ENCODE measurements at regions not wholly inside any gene's neighbourhood (a gene's known extent, or its start where the extent isn't known, plus 50 kb on each side); places are given as distances from the start of the nearest gene placed in this dataset.

DNA sequence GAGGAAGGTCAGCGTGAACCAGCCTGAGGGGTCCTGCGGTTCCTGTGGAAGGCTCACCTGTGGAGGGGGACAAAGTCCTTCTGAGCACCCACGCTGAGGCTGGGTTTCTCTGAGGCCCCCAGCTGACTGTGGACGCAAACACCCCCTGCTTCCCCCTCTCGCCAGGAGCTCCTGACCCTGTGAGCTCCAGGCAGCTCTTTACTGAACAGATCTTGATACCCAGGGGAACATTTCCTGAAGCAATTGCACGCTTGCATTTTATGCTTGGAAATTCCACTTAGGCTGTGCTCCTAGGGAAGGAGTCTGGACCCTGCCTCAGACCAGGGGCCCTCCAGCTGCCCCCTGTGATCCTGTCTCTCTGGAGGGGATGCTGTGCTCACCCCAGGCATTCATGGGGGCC, 454.2 kb upstream of the B3GAT1 start:
- TF ChIP-seq, protein P1, sequence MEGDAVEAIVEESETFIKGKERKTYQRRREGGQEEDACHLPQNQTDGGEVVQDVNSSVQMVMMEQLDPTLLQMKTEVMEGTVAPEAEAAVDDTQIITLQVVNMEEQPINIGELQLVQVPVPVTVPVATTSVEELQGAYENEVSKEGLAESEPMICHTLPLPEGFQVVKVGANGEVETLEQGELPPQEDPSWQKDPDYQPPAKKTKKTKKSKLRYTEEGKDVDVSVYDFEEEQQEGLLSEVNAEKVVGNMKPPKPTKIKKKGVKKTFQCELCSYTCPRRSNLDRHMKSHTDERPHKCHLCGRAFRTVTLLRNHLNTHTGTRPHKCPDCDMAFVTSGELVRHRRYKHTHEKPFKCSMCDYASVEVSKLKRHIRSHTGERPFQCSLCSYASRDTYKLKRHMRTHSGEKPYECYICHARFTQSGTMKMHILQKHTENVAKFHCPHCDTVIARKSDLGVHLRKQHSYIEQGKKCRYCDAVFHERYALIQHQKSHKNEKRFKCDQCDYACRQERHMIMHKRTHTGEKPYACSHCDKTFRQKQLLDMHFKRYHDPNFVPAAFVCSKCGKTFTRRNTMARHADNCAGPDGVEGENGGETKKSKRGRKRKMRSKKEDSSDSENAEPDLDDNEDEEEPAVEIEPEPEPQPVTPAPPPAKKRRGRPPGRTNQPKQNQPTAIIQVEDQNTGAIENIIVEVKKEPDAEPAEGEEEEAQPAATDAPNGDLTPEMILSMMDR (conservative IDR thresholded peaks at IDR 0.05) = no peak
- TF ChIP-seq EZH2 (IDR thresholded peaks at IDR 0.05; ENCODE audit: low read depth) = no peak
